Left colon (tissue), 2 donors: ENCODE measurements at regions not wholly inside any gene's neighbourhood (a gene's known extent, or its start where the extent isn't known, plus 50 kb on each side); places are given as distances from the start of the nearest gene placed in this dataset.
"Not testable (repeated sequence)": the region's sequence is repeated elsewhere in the genome, so short reads cannot be mapped to it uniquely, and the experiment has no call there.

ENCODE experiments used
- ATAC-seq: fragments of 200-7000 bp; cut with Tn5 transposase; one replicate; pipeline ENCODE4 v1.9.1; 2020; ENCODE audit warnings: mild to moderate bottlenecking, moderate library complexity
- DNase-seq, 2 donors: peaks; one replicate each; pipeline ENCODE4 v3.0.0-alpha.2; 2020
- intact Hi-C, 2 donors: fragments of 100-400 bp; cut with DNase I in 1 of 2; cut with micrococcal nuclease in 1 of 2; formaldehyde crosslinking; loops; one replicate each; pipeline versions ENCODE4 v1.11.2 to v1.14.0; 2022; cut with DNase I, micrococcal nuclease
- donor health status: DM: no; HTN: no; CAD: no.
- donor health status: DM: yes; HTN: yes; CAD: no.

GRCh38 chr9:24936117-24936516 lies 390.4 kb upstream of the IZUMO3 start:
- DNase-seq, result no peak
- no peak for ATAC-seq
- intact Hi-C loops, result no loop called here

- no peak for DNase-seq
- ATAC-seq, result no peak
- intact Hi-C loops, result no loop called here
These were observed 387.1 kb upstream of the IZUMO3 start for GRCh38 chr9:24932785-24933184.

GRCh38 chr9:24931894-24932293 lies 386.2 kb upstream of the IZUMO3 start:
- ATAC-seq, result no peak
- intact Hi-C loops, result no loop called here
- no peak for DNase-seq

- no peak for DNase-seq
- intact Hi-C loops, result no loop called here
- no peak for ATAC-seq
These were observed 367.1 kb upstream of the IZUMO3 start for GRCh38 chr9:24912767-24913166.

GRCh38 chr9:24901319-24901718 lies 355.6 kb upstream of the IZUMO3 start:
- ATAC-seq, result no peak
- intact Hi-C loops, result no loop called here
- DNase-seq, result no peak

- no peak for ATAC-seq
- intact Hi-C loops, result no loop called here
- no peak for DNase-seq
These were observed 354.5 kb upstream of the IZUMO3 start for GRCh38 chr9:24900179-24900578.

GRCh38 chr9:24899463-24899862 lies 353.8 kb upstream of the IZUMO3 start:
- ATAC-seq, result no peak
- intact Hi-C loops, result no loop called here
- DNase-seq, result no peak

GRCh38 chr9:24897826-24898225 lies 352.1 kb upstream of the IZUMO3 start:
- ATAC-seq, result no peak
- no peak for DNase-seq
- intact Hi-C loops, result no loop called here

GRCh38 chr9:24881361-24881760 lies 335.7 kb upstream of the IZUMO3 start:
- intact Hi-C loops, result no loop called here
- ATAC-seq, result no peak
- DNase-seq, result no peak

GRCh38 chr9:24879591-24879990 lies 333.9 kb upstream of the IZUMO3 start:
- intact Hi-C loops, result no loop called here
- ATAC-seq (no peak), DNase-seq (no peak)

- DNase-seq, ATAC-seq, intact Hi-C loops: not testable (repeated sequence)
These were observed 310.9 kb upstream of the IZUMO3 start for GRCh38 chr9:24856601-24857000.

- ATAC-seq (no peak), DNase-seq (no peak)
- intact Hi-C loops, result no loop called here
These were observed 300.7 kb upstream of the IZUMO3 start for GRCh38 chr9:24846248-24846912.

GRCh38 chr9:24844217-24844616 lies 298.5 kb upstream of the IZUMO3 start:
- intact Hi-C loops, result no loop called here
- no peak for ATAC-seq
- no peak for DNase-seq

- DNase-seq, result no peak
- intact Hi-C loops, result no loop called here
- ATAC-seq, result no peak
These were observed 296.3 kb upstream of the IZUMO3 start for GRCh38 chr9:24841993-24842392.

- ATAC-seq (no peak), DNase-seq (no peak)
- intact Hi-C loops, result no loop called here
These were observed 286.6 kb upstream of the IZUMO3 start for GRCh38 chr9:24832307-24832706.

- ATAC-seq (no peak), DNase-seq (no peak)
- intact Hi-C loops, result no loop called here
These were observed 283.0 kb upstream of the IZUMO3 start for GRCh38 chr9:24828687-24829086.

- DNase-seq (no peak), ATAC-seq (no peak)
- intact Hi-C loops, result no loop called here
These were observed 278.9 kb upstream of the IZUMO3 start for GRCh38 chr9:24824607-24825006.

GRCh38 chr9:24820196-24820595 lies 274.5 kb upstream of the IZUMO3 start:
- intact Hi-C loops, result no loop called here
- ATAC-seq, result no peak

GRCh38 chr9:24817756-24818155 lies 272.1 kb upstream of the IZUMO3 start:
- DNase-seq (no peak), ATAC-seq (no peak)
- intact Hi-C loops, result no loop called here

More at GRCh38 chr9:24820196-24820595, 274.5 kb upstream of the IZUMO3 start:
- no peak for DNase-seq

- ATAC-seq, result no peak
- no peak for DNase-seq
- intact Hi-C loops, result no loop called here
These were observed 270.3 kb upstream of the IZUMO3 start for GRCh38 chr9:24816006-24816405.

GRCh38 chr9:24801344-24801743 lies 255.6 kb upstream of the IZUMO3 start:
- ATAC-seq (no peak), DNase-seq (no peak)
- intact Hi-C loops, result no loop called here
